Caki2 (cell line): ENCODE measurements at regions not wholly inside any gene's neighbourhood (a gene's known extent, or its start where the extent isn't known, plus 50 kb on each side); places are given as distances from the start of the nearest gene placed in this dataset.

Source experiments
- DNase-seq: peaks from one replicate; pipeline ENCODE4 v3.0.0-alpha.2; 2015; ENCODE audit warnings: low read depth
- in situ Hi-C: cut with HindIII; loops from 2 replicates; pipeline ENCODE4 v1.10.0; 2016; ENCODE audit warnings: low sequenced_read_pairs, low pct_unique_long_range_greater_than_20kb, mixed read lengths

DNA sequence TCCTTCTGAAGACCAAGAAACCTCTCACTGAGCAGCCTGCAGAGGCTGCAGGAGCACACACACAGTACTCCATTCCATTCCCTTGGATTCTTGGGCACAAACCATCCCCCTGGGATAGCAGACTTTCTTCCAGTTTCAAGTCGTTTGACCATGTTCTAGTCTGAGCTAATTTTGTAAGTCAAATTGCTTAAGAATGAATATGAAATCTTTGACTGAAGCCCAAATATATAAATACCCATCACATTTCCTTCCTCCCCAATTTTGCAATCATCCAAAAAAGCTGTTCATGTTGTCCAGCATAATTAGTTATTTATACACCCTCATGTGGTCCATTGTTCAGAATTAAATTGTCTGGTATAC lies 231.2 kb upstream of the TPRG1 start:
- in situ Hi-C loops: no loop called here
- DNase-seq: no peak

DNA sequence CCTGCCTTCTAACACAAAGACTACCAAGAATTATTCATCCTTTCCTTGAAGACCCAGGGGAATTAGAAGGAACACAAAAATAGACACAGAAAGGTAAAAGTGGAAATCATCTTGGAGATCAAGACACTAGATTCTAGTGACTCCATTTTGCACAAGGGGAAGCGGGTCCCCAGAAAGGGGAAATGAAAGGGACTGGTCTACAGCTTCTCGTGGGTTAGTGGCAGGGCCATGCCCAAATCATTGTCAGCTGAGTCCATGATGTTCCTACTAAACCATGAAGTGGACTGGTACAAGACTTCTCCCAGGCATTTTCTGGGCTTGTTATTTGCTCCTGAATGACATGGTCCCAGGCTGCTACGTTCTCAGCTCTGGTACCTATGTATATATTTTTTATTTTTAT lies 230.7 kb upstream of the TPRG1 start:
- no peak for DNase-seq
- in situ Hi-C loops: no loop called here

DNA sequence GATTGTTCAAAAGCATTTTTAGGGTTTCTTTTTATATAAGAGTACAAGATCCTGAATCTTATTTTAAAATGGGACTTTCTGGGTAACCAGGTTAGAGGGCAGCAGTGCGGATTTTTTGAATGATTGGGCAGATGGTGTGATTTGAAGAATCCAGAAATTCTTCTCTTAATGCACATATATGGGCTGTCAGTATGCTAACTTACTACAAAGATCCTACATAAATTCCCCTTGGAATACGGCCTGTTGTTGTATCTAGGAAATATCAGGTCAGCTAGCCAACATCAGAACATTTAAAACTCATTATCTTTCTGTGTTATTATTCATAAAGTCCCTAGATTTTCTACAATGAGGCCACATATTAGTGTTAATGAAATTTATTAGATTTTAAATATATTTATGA lies 229.6 kb upstream of the TPRG1 start:
- DNase-seq: no peak
- in situ Hi-C loops: no loop called here

DNA sequence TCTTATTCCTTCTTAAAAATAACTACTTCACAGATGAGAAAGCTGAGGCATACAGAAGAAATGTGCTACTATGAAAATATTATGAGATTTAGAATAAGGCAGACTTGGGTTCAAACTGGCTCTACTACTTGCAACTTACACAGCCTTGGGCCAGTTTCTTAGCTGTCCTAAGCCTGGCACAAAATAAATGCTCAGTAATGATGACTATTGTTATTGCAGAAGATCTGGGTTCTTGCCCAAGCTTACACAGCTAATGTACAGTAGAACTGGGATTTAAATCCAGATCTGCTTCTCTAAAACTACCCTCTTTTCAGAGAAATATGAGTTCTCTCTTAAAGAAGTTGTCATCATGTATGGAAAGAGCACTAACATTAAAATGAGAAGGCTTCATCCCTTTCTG lies 228.2 kb upstream of the TPRG1 start:
- in situ Hi-C loops: no loop called here
- DNase-seq: no peak

DNA sequence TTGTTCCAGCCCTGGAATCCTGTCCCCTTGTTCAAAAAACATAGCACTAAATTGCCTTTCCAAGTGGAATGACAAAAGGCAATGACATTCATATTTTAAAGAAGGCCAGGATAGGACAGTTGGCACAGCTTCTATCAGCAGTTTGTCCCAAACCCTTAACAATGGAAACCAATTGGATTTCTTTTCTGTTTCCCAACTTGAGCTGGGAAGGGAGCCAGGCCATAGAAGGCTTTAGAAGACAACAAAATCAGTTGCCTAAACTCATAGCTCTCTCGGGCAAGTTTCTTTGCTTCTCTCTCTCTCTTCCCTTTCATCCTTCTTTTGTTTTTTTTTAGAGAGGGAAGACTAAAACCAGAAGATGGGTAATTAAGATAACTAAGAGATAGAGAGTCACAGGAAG lies 227.7 kb upstream of the TPRG1 start:
- in situ Hi-C loops: no loop called here

DNA sequence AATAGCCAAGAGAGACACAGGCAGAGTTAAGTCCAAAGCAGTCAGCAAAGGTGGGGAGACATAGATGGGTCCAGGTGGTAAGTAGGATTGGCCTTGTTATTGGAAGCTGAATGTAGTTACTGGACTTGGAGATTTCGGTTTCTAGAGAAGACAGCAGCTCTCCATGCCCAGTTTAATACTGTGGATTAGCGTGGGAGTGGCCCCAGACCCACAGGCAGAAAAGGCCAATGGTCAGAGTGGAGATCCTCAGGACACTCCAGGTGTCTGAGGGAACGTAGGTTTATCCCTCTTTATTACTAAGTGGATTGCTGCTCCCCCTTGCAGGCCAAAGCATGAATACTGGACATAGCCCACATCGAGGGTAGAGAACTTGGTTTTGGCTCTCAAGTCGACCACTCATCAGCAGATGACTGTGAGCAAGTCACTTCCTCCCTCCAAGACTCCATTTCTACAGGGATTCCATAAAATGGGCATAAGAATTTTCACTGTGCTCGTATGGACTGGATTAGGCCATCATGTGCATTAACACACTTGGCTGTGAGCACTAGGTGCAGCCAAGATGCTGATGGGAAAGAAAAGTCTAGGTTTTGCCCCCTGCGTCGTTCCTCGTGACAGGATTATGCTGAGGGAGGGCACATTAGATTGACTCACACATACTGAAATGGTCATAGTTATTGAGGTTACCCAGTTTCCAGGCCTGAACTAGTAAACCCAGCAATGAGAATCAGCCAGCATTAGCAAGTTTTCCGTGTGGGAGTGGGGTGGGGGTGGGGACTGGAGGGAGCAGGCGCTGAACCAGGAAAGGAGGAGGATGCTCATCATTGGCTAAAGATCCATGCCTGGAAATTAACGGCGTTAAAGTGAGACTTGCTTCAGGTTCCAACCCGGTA lies 225.2 kb upstream of the TPRG1 start:
- no peak for DNase-seq
- in situ Hi-C loops: no loop called here

More for the DNA sequence above, 227.7 kb upstream of the TPRG1 start:
- DNase-seq: no peak

DNA sequence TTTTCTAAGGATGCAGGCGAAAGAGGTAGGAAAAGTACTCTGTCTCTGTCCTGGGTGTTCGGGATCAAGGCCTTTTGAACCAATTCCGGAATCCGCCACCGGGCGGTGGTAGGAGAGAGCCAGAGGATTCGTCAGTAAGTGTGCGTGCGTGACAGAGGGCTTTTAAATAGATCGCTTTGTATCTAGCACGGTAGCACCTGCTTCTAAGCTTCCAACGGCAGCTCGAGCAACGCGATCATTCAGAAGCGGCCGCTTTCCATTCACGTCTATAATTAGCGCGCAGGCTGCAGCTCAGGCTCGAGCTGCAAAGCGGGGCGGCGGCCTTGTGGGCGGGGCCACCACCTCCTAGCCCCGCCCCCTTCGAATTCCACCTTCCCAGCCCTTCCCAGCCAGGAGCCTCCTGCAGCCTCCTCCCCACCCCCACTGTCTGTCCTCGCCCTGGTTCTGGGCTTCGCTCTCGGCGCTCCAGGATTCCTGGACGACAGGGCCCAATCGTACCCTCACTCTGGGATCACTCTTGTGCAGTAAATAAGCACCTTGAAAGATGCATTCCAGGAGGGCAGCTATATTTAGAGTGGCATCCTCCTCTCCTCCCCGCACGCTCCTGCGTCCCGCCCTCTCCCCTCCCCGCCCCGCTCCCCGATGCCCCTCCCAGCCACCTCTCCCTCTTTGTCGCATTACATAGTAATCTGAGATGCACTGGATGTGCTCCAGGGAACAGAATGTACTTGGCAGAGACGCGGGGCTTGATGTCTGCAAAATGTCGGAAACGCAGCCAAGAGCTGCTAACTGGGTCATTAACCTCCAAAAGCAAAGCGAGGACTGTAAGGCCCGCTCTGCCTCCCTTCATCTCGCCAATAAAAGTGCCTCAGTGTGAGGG lies 224.1 kb upstream of the TPRG1 start:
- DNase-seq: peak; percentile 95
- in situ Hi-C loops: no loop called here

DNA sequence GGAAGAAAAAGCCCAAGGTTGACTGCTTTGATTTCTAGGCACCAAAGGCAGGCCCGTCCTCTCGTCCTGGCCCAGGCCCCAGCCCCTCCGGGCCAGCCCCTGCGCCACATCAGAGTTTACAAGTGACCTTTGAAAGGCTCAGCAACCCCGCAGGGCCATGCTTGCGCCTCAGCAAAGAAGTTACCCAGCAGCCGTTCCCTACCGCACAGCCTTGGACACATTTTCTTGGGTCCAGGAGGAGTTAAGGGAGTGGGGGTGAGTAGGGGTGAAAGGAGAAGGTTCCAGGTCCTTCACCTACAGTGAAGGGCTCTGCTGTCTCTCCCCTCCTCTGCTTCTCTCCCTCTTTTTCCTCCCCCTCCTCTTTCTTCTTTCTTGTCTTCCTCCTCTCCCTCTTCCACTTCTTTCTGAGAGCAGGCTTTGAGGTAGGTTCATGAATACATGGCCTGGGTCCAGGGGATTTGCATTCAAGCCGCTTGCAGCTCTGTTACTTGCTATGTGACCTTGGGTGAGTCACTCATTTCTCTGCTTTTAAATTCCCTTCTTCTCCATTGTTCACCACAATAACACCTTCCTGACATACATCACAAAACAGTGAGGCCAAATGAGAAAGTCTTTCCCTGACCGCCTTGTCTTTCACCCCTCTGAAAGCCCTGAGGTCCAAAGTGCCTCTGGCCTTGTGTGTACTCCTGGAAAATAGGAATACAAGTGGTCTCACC lies 223.3 kb upstream of the TPRG1 start:
- DNase-seq: peak; percentile 81
- in situ Hi-C loops: no loop called here

DNA sequence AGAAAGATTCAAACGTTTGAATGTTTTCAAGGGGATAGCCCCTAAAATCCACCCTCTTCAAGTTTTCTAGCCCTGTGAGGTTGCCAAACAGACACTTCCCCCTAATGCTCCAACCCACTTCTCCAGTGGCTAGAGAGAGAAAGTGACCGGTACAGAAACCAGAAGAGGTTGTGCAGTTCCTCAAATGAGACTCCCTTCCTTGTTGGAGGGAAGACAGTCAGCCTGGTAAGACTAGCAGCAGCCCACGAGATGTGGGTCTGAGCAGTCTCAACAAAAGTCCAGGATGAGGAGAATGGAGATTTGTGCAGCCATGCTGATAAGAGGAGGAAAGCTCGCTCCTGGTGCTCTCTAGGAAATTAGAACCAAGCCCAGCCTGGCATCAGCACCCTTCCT lies 222.8 kb upstream of the TPRG1 start:
- DNase-seq: no peak
- in situ Hi-C loops: no loop called here

DNA sequence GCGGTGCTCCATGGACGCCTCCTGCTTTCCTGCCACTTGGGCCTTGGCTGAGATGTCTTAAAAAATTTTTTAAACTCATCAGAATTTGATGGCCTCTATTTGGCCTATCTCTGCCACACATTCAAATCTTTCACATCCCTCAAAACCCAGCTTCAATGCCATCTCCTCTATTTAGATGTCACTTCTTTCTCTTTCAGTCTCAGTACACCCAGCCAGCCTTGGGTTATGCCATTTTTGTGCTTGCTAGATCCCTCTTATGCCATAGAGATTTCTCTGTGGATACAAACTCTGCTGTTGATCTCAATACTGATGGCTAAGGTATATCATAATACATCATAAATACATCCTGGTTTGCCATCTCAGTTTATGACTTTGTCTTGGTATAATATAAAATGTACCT lies 222.3 kb upstream of the TPRG1 start:
- in situ Hi-C loops: no loop called here
- no peak for DNase-seq

DNA sequence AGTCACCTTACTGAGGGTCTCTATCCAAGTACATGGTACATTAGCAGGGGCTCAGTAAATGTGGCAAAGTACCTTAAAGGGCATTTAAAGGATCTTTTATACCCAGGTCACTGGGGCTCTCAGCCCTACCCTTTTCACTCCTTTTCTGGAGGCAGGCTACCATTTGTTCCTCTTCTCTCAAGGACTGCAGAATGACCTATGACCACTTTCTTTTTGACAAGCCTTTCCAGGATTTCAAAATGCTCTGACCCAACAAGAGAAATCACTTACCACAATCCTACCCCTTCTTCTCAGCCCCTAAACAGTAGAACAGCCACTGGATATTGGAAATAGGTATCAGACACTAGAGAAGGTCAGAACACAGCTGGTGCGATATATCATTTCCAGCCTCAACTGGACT lies 221.8 kb upstream of the TPRG1 start:
- in situ Hi-C loops: loop anchor here (5.0 kb wide), 1 partner anchor 1208 kb away; no protein-coding TSS in a partner anchor
- DNase-seq: no peak

DNA sequence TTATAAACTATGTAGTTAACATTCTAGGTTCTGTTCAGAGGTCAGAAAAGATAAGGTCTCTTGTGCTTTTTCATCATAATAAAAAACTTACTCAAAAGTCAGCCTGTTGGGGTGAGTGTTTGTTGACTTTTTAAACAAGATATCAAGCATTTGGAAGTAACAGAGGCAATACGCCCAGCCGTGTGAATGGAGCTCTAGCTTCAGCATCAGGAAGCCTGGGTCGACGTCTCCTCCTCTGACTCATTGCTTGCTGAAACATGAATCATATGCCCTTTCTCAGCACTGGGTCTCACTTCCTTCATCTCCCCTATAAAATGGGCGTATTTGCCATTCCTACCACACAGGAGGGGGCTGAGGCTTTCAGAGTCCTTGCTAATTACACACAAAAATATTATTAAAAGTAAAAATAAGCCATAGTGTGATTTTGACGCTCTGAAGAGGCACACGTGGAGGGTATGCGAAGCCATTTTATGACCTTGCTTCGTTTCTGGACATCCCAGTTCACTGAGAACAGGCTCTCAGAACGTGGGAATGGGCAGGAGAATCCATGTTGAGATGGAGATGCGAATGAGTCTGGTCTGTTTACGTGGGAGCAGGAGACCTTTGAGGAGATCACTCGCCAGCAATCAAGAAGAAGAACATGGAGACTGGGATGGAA lies 220.8 kb upstream of the TPRG1 start:
- in situ Hi-C loops: loop anchor here (5.0 kb wide), 1 partner anchor 1209 kb away; no protein-coding TSS in a partner anchor
- DNase-seq: peak; percentile 75

DNA sequence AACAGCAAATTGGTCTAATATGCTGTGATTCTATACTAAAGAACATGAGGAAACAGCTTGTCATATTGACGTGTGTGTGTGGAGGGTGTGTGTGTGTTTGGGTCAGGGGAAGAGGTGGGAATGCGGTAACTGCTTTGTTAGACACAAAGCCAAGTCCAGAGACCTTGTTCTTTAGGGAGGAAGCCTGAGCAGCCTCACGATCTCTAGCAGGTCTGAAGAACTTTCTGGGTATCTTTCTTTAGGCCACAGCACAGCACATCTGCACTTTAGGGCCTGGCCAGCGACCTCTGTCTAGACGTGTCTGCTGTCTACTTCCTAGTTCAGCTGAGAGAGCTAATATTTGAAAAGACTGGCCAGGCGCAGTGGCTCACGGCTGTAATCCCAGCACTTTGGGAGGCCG lies 220.0 kb upstream of the TPRG1 start:
- DNase-seq: no peak
- in situ Hi-C loops: loop anchor here (5.0 kb wide), 1 partner anchor 1209 kb away; no protein-coding TSS in a partner anchor

DNA sequence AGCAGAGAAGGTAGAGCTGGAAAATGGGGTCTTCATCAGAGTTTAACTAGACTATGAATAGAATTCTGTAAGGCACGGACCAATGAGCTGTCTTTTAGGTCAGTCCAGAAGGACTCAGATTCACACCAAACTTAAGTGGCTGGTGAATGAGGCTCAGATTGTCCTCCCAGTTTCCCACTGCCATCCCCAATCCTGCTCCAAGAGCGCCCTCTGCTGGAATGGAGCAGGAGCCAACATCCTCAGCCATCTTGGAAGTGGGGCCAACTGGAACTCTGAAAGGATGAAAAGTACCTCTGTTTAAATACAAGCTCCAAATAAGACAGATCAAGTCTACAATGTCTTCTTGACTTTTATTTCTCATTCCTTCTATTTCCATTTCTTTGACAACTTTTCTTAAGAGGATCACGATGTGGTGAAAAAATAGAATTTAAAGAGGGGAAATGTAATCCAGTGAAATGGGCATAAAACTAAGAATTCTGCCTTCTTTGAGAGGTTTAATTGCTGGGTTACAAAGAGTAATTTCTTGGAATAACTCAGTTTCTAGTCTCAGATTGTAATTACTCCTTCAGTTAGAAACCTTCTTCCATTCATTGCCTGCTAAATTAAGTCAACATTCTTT lies 217.1 kb upstream of the TPRG1 start:
- in situ Hi-C loops: loop anchor here (5.0 kb wide), 1 partner anchor 1212 kb away; no protein-coding TSS in a partner anchor
- peak; percentile 67 for DNase-seq

DNA sequence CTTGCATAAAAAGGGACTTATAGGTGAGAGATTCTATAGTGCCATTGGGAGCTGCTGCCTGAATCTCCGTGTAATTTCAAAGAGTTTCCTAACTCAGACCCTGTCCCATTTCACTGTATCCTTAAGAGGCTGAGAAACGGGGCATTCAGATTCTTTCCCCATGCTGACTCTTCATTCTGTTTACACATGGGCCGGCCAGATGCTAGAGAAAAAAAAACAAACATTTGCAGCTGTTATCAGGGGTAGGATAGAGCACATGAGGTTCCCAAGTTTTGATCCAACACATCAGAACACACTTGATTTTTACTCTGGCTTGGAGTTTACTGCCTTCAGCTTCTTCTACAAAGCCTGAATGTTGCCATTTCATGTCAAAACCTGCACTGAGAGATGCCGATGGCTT lies 215.9 kb upstream of the TPRG1 start:
- DNase-seq: no peak
- in situ Hi-C loops: no loop called here

DNA sequence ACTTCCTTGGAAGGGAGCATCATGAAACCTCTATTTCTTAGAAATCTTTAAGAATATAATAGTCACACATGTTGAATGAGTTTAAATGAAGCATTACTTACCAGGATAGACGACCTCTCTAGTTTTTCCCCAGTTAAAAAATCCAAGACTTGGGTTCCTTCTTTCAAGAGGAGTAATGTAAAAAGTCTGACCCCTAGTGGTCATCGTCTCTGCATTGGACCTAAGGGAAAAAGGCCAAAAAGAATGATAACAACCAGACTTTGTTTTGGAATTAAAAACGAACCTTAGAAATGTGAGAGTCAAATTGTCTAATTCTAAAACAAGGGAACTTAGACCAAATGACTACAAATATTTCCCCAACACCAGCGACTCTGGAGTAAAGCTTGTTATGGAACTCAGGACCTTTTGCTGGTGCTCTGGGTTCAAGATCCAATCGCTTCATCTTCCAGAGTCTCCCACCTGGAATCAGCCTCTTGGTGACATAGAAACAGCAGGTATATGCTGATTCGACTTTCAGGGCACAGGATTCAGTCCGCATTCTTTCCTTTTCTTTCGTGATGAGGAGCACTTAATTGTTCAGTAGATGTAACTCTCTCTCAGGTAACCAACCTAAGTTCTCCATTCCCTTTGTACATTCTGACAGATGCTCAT lies 214.8 kb upstream of the TPRG1 start:
- in situ Hi-C loops: no loop called here

DNA sequence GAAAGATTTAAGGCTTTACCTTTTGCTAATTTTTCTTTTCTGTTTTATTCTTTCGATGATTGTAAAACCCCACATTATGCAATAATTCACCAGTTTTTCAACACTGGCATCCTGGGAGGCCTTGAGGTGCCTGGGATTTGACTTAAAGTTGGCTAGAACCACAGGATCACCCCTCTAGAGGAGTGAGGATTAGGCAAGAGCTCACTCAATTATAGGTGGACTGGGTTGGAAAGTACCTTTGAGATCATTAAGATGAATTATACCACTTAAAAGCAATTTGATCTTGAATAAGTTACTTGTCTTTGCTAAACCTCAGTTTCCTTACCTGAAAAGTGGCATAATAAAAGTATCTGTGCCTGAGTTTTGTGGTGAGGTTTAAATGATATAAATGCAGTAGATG lies 212.8 kb upstream of the TPRG1 start:
- in situ Hi-C loops: no loop called here
- DNase-seq: no peak

More for the DNA sequence above, 214.8 kb upstream of the TPRG1 start:
- peak; percentile 56 for DNase-seq
